GM12891 (cell line): ENCODE measurements at regions not wholly inside any gene's neighbourhood (a gene's known extent, or its start where the extent isn't known, plus 50 kb on each side); places are given as distances from the start of the nearest gene placed in this dataset.

Source experiments
- POLR2A ChIP-seq: IDR thresholded peaks from 2 replicates; pipeline ENCODE4 v1.6.1; 2011; ENCODE audit warnings: low read depth, low read length, control low read depth
- POLR2AphosphoS5 ChIP-seq: IDR thresholded peaks from 2 replicates; pipeline ENCODE4 v1.6.1; 2011; ENCODE audit warnings: low read depth, low read length, control low read depth

GRCh38 chr6:144551339-144551738 lies 266.2 kb downstream of the UTRN start:
- TF ChIP-seq POLR2A (no peak), POLR2AphosphoS5 (no peak)
